OCI-LY7 (cell line): ENCODE measurements at regions not wholly inside any gene's neighbourhood (a gene's known extent, or its start where the extent isn't known, plus 50 kb on each side); places are given as distances from the start of the nearest gene placed in this dataset.

Source experiments
- BruUV-seq: library from RNA; stranded (reverse); fragments of 400-500 nt; replicated peaks from 2 replicates; lab custom pipeline; 2021; lab: Mats Ljungman, UMichigan
- CTCF ChIA-PET: fragments of 300-600 bp; sonication (Branson Sonifier 250); formaldehyde crosslinking; loops from one replicate; lab custom pipeline; 2022; ENCODE audit warnings: antibody characterized with exemption; ENCODE audit not compliant: unreplicated experiment; lab: Charles Lee
- POLR2A ChIA-PET: fragments of 300-600 bp; sonication (Branson Sonifier 250); formaldehyde crosslinking; loops from one replicate; lab custom pipeline; 2022; ENCODE audit warnings: antibody characterized with exemption; lab: Charles Lee
- DNase-seq: peaks from one replicate; pipeline ENCODE4 v3.0.0-alpha.2; 2015; ENCODE audit warnings: low spot score
- H2AFZ ChIP-seq: fragments of 200-600 bp; sonication (generic), shearing (Covaris generic); 2 replicates; pipeline ENCODE4 v1.6.1; 2014; ENCODE audit warnings: mild to moderate bottlenecking, antibody characterized with exemption, low read length, moderate library complexity
- H3K27ac ChIP-seq: fragments of 200-600 bp; sonication (generic); 2 replicates; pipeline ENCODE4 v1.5.1; 2014; ENCODE audit warnings: mixed run types, low read depth, mild to moderate bottlenecking, moderate library complexity, low read length, inconsistent platforms; ENCODE audit not compliant: poor library complexity, severe bottlenecking
- H3K36me3 ChIP-seq: fragments of 200-600 bp; sonication (generic); 2 replicates; pipeline ENCODE4 v1.6.1; 2014; ENCODE audit warnings: mild to moderate bottlenecking, antibody characterized with exemption, low read length, moderate library complexity, mixed read lengths; ENCODE audit not compliant: insufficient read depth
- H3K4me1 ChIP-seq: fragments of 200-600 bp; sonication (generic); 2 replicates; pipeline ENCODE4 v1.5.1; 2014; ENCODE audit warnings: mild to moderate bottlenecking, low read length; ENCODE audit not compliant: insufficient read depth, poor library complexity, severe bottlenecking
- H3K4me2 ChIP-seq: fragments of 200-600 bp; sonication (generic); 2 replicates; pipeline ENCODE4 v1.6.1; 2014; ENCODE audit warnings: mild to moderate bottlenecking, low read length
- H3K4me3 ChIP-seq: fragments of 200-600 bp; sonication (generic); 2 replicates; pipeline ENCODE4 v1.5.1; 2014; ENCODE audit warnings: mild to moderate bottlenecking, low read depth, low read length; ENCODE audit not compliant: poor library complexity, severe bottlenecking
- H3K79me2 ChIP-seq: fragments of 200-600 bp; sonication (generic); 2 replicates; pipeline ENCODE4 v1.6.1; 2016; ENCODE audit warnings: low read depth, mild to moderate bottlenecking, low read length, moderate library complexity, mixed read lengths; ENCODE audit not compliant: insufficient read depth
- H3K9me2 ChIP-seq: fragments of 200-600 bp; sonication (generic); 2 replicates; pipeline ENCODE4 v1.6.1; 2016; ENCODE audit warnings: mild to moderate bottlenecking, low read length, mixed read lengths; ENCODE audit not compliant: insufficient read depth
- H3K9me3 ChIP-seq: fragments of 200-600 bp; sonication (generic); 2 replicates; pipeline ENCODE4 v1.6.1; 2014; ENCODE audit warnings: mild to moderate bottlenecking, mixed run types, low read length, mixed read lengths
- H4K20me1 ChIP-seq: fragments of 200-600 bp; sonication (generic); 2 replicates; pipeline ENCODE4 v1.6.1; 2014; ENCODE audit warnings: mild to moderate bottlenecking, antibody characterized with exemption, low read length, moderate library complexity, mixed read lengths; ENCODE audit not compliant: insufficient read depth
- EZH2phosphoT487 ChIP-seq: fragments of 200-600 bp; sonication (generic); IDR thresholded peaks from 2 replicates; pipeline ENCODE4 v1.6.1; 2018; ENCODE audit warnings: low read depth, borderline replicate concordance, mild to moderate bottlenecking, mixed run types, antibody characterized with exemption, low read length, moderate library complexity, mixed read lengths
- intact Hi-C: fragments of 100-400 bp; cut with micrococcal nuclease; formaldehyde crosslinking; loops from one replicate; pipeline ENCODE4 v1.10.0; 2022; ENCODE audit not compliant: unreplicated experiment
- TF ChIP-seq, protein P1 (sequence below): fragments of 200-600 bp; sonication (generic); conservative IDR thresholded peaks from 2 replicates; pipeline ENCODE4 v1.5.1; 2014; ENCODE audit warnings: mild to moderate bottlenecking, antibody characterized with exemption, low read length, moderate library complexity, mixed read lengths

DNA sequence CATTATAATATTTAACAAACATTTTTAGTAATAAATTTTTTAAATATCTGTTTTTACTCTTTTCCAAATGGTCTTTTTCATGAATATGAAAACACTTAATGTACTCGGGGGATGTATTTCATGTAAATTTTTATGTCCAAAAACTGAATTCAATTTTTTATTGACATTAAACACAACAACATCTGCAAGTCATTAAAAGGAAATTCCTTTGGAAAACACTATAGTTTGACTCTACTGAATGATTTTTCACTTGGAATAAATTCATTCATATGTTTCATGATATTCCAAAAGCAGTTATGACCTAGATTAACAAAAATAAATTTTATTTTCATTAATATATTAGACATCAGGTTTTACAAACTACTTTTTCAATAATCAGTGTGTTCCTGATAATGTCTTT lies 239.8 kb upstream of the AGTR1 start:
- Histone ChIP-seq H3K9me2 (no peaks in the 10 kb centered on the region), H3K4me2 (no peak overlapping the region), H4K20me1 (no peaks in the 10 kb centered on the region), H3K9me3 (no peaks in the 10 kb centered on the region), H3K79me2 (no peaks in the 10 kb centered on the region), H3K4me1 (no peaks in the 10 kb centered on the region), H3K36me3 (no peaks in the 10 kb centered on the region), H3K4me3 (no peak overlapping the region), H3K27ac (no peak overlapping the region), H2AFZ (no peak overlapping the region)
- no TSS peak for BruUV-seq
- ChIA-PET POLR2A (no interaction called here), CTCF (no interaction called here)
- TF ChIP-seq EZH2phosphoT487: no peak
- TF ChIP-seq, protein P1, sequence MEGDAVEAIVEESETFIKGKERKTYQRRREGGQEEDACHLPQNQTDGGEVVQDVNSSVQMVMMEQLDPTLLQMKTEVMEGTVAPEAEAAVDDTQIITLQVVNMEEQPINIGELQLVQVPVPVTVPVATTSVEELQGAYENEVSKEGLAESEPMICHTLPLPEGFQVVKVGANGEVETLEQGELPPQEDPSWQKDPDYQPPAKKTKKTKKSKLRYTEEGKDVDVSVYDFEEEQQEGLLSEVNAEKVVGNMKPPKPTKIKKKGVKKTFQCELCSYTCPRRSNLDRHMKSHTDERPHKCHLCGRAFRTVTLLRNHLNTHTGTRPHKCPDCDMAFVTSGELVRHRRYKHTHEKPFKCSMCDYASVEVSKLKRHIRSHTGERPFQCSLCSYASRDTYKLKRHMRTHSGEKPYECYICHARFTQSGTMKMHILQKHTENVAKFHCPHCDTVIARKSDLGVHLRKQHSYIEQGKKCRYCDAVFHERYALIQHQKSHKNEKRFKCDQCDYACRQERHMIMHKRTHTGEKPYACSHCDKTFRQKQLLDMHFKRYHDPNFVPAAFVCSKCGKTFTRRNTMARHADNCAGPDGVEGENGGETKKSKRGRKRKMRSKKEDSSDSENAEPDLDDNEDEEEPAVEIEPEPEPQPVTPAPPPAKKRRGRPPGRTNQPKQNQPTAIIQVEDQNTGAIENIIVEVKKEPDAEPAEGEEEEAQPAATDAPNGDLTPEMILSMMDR: no peak
- intact Hi-C loops: no loop called here
- no peak for DNase-seq

DNA sequence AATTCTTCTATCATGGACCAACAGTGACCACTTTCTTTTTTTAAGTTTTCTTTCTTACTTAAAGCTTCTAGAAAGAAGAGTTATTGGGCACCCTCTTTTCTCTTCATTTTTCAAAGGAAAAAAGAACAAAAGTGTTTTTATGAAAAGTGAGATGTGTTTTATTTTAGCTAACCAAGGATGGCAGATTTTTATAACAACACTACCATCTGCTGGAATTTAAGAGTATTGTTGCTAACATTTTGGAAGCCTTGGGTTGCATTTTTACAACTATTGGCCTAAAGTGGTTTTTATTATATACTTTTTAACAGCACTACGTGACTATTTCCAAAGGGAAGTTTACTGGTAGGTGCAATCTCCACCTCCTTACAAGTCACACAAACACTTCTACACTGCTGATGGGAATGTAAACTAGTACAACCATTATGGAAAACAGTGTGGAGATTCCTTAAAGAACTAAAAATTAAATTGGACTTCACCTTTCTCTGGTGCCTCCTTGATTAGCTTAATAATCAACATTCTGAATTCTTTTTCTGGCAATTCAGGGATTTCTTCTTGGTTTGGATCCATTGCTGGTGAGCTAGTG lies 237.7 kb upstream of the AGTR1 start:
- ChIA-PET CTCF (no interaction called here), POLR2A (no interaction called here)
- Histone ChIP-seq H3K9me3 (no peaks in the 10 kb centered on the region), H3K79me2 (no peaks in the 10 kb centered on the region), H4K20me1 (no peaks in the 10 kb centered on the region), H3K36me3 (no peaks in the 10 kb centered on the region), H3K4me3 (no peak overlapping the region), H3K4me2 (no peak overlapping the region), H3K9me2 (no peaks in the 10 kb centered on the region), H2AFZ (no peak overlapping the region), H3K27ac (no peak overlapping the region), H3K4me1 (no peaks in the 10 kb centered on the region)
- DNase-seq: peak; percentile 19
- intact Hi-C loops: no loop called here
- TF ChIP-seq, protein P1: peak; percentile 75
- no peak for TF ChIP-seq EZH2phosphoT487
- no TSS peak for BruUV-seq

DNA sequence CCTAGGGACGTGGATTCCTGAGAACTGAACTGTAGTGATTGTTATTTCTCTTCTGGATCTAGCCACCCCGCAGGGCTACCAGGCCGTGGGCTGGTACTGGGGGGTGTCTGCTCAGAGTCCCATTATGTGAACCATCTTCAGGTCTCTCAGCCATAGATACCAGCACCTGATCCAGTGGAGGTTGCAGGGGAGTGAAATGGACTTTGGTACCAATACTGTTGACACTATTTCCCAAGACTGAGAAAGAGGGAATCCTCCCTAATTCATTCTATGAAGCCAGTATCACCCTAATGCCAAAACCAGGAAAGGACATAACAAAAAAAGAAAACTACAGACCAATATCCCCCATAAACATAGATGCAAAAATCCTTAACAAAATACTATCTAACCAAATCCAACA lies 237.0 kb upstream of the AGTR1 start:
- no TSS peak for BruUV-seq
- Histone ChIP-seq H4K20me1 (no peaks in the 10 kb centered on the region), H3K4me3 (no peak overlapping the region), H3K9me2 (no peaks in the 10 kb centered on the region), H3K4me2 (no peak overlapping the region), H3K79me2 (no peaks in the 10 kb centered on the region), H3K36me3 (no peaks in the 10 kb centered on the region), H3K9me3 (no peaks in the 10 kb centered on the region), H2AFZ (no peak overlapping the region), H3K27ac (no peak overlapping the region), H3K4me1 (no peaks in the 10 kb centered on the region)
- intact Hi-C loops: no loop called here
- ChIA-PET POLR2A (no interaction called here), CTCF (no interaction called here)
- DNase-seq: no peak
- TF ChIP-seq, protein P1: no peak
- TF ChIP-seq EZH2phosphoT487: no peak
